Psoas muscle (tissue), 7 donors: ENCODE measurements at regions not wholly inside any gene's neighbourhood (a gene's known extent, or its start where the extent isn't known, plus 50 kb on each side); places are given as distances from the start of the nearest gene placed in this dataset.

Experiments used
- ATAC-seq, 4 donors: fragments of 200-7000 bp; cut with Tn5 transposase; one replicate each; pipeline ENCODE4 v1.9.1; 2020; ENCODE audit warnings: moderate library complexity in 3 of 4, mild to moderate bottlenecking in 2 of 4
- DNase-seq, 2 donors: peaks; one replicate each; pipeline ENCODE4 v3.0.0-alpha.2; 2020
- H3K27ac ChIP-seq: fragments of 200-600 bp; one replicate; pipeline ENCODE4 v1.8.0; 2022
- H3K27me3 ChIP-seq, 3 donors: fragments of 200-600 bp in 1 of 3; one replicate each; pipeline versions ENCODE4 v1.6.1 to v1.8.0; 2013 to 2022; ENCODE audit warnings: low read length in 2 of 3, mild to moderate bottlenecking in 2 of 3, moderate library complexity in 1 of 3; ENCODE audit not compliant: insufficient read depth in 3 of 3
- H3K36me3 ChIP-seq, 2 donors: fragments of 200-600 bp in 1 of 2; one replicate each; pipeline versions ENCODE4 v1.6.1 to v1.8.0; 2013 to 2022; ENCODE audit warnings: low read depth in 1 of 2, mild to moderate bottlenecking in 1 of 2, moderate library complexity in 1 of 2; ENCODE audit not compliant: insufficient read depth in 1 of 2
- H3K4me1 ChIP-seq: fragments of 200-600 bp; one replicate; pipeline ENCODE4 v1.8.0; 2022
- H3K4me3 ChIP-seq: fragments of 200-600 bp; one replicate; pipeline ENCODE4 v1.8.0; 2022; ENCODE audit warnings: mild to moderate bottlenecking
- H3K9me3 ChIP-seq: fragments of 200-600 bp; one replicate; pipeline ENCODE4 v1.8.0; 2022
- CTCF ChIP-seq: fragments of 200-600 bp; IDR thresholded peaks from one replicate; pipeline ENCODE4 v1.8.0; 2022; ENCODE audit warnings: antibody characterized with exemption
- WGBS, 3 donors: extraction: QIAGEN DNeasy Blood & Tissue Kit; methylation state at CpG; one replicate each; pipeline versions ENCODE4 v1.1.6 to v1.1.7; 2013; 5-methylcytosine and 5-hydroxymethylcytosine counted together
- intact Hi-C, 2 donors: fragments of 100-400 bp; cut with DNase I; formaldehyde crosslinking; loops; one replicate each; pipeline versions ENCODE4 v1.11.0 to v1.14.2; 2022
- donor health status: healthy with polysubstance abuse.
- donor health status: DM: no; HTN: no; CAD: no; lungs with moderate emphysema.
- donor health status: Bipolar disorder and iron deficiency.
- donor health status: healthy.
- donor health status: DM: yes; HTN: yes; CAD: no.
- donor health status: DM: no; HTN: no; CAD: no.
- donor health status: DM: yes; HTN: yes; CAD: no.

- Histone ChIP-seq H3K27me3 (no peaks in the 10 kb centered on the region), H3K4me1 (peaks cover 8% of the 10 kb centered on the region), H3K36me3 (no peaks in the 10 kb centered on the region), H3K27ac (no peak overlapping the region), H3K9me3 (no peaks in the 10 kb centered on the region), H3K4me3 (no peak overlapping the region)
- DNase-seq: no peak
- ATAC-seq: no peak
- TF ChIP-seq CTCF: no peak
- WGBS, 3 donors: 72 to 80% (median 77%) methylated on average over 5 of the region's 5 CpGs
- intact Hi-C loops: loop anchor here in 1 of 2 donors (10.0 kb wide), 1 partner anchor 120 kb away; no protein-coding TSS in a partner anchor
Observed at GRCh38 chr4:184955116-184955515, 63.2 kb upstream of the HELT start.

GRCh38 chr4:184955636-184956035 is 62.7 kb upstream of the HELT start:
- no peak for TF ChIP-seq CTCF

GRCh38 chr4:184957446-184958115 is 60.7 kb upstream of the HELT start:
- Histone ChIP-seq H3K4me1 (peaks cover 8% of the 10 kb centered on the region), H3K9me3 (no peaks in the 10 kb centered on the region), H3K27ac (no peak overlapping the region), H3K36me3 (no peaks in the 10 kb centered on the region), H3K27me3 (no peaks in the 10 kb centered on the region), H3K4me3 (no peak overlapping the region)
- WGBS, 3 donors: 80 to 87% (median 83%) methylated on average over 13 of the region's 13 CpGs
- TF ChIP-seq CTCF: no peak
- DNase-seq: no peak
- intact Hi-C loops: loop anchor here in 1 of 2 donors (10.0 kb wide), 1 partner anchor 123 kb away; no protein-coding TSS in a partner anchor
- ATAC-seq: no peak

More at GRCh38 chr4:184955636-184956035, 62.7 kb upstream of the HELT start:
- Histone ChIP-seq H3K4me3 (no peak overlapping the region), H3K27me3 (no peaks in the 10 kb centered on the region), H3K36me3 (no peaks in the 10 kb centered on the region), H3K27ac (no peak overlapping the region), H3K9me3 (no peaks in the 10 kb centered on the region), H3K4me1 (peaks cover 8% of the 10 kb centered on the region)
- ATAC-seq (no peak), DNase-seq (no peak)
- intact Hi-C loops: loop anchor here in 1 of 2 donors (10.0 kb wide), 1 partner anchor 121 kb away; no protein-coding TSS in a partner anchor
- 87 to 91% (median 90%) methylated on average over 8 of the region's 8 CpGs for WGBS, 3 donors

- no peaks in the 10 kb centered on the region for H3K36me3 ChIP-seq
- ATAC-seq (peak; percentile 17 to 85 (median 61)), DNase-seq (no peak)
- H3K27me3 ChIP-seq: no peaks in the 10 kb centered on the region
- TF ChIP-seq CTCF: no peak
- 38 to 51% (median 41%) methylated on average over 10 of the region's 10 CpGs for WGBS, 3 donors
- H3K4me1 ChIP-seq: peaks cover 8% of the 10 kb centered on the region
- no peak overlapping the region for H3K4me3 ChIP-seq
- intact Hi-C loops: loop anchor here in 1 of 2 donors (10.0 kb wide), 1 partner anchor 124 kb away; no protein-coding TSS in a partner anchor
- H3K9me3 ChIP-seq: no peaks in the 10 kb centered on the region
- H3K27ac ChIP-seq: no peak overlapping the region
Observed at GRCh38 chr4:184958127-184958922, 60.0 kb upstream of the HELT start.
